Omental fat pad (tissue), 3 donors: ENCODE measurements at regions not wholly inside any gene's neighbourhood (a gene's known extent, or its start where the extent isn't known, plus 50 kb on each side); places are given as distances from the start of the nearest gene placed in this dataset.

ENCODE experiments used
- ATAC-seq: fragments of 150-250 bp; one replicate; pipeline ENCODE4 v1.9.1; 2016; ENCODE audit warnings: mild to moderate bottlenecking, moderate library complexity; ENCODE audit not compliant: low FRiP score
- DNase-seq: peaks from one replicate; pipeline ENCODE4 v3.0.0-alpha.2; 2019; ENCODE audit warnings: low spot score
- CTCF ChIP-seq, 3 donors: fragments of 450-650 bp; IDR thresholded peaks; one replicate each; pipeline ENCODE4 v1.5.1; 2016 to 2017; ENCODE audit warnings: antibody characterized with exemption in 3 of 3, mild to moderate bottlenecking in 3 of 3, moderate library complexity in 2 of 3

- no peak for ATAC-seq
- TF ChIP-seq CTCF (IDR thresholded peaks at IDR 0.05), result no peak
- DNase-seq, result no peak
Measured at GRCh38 chr2:103960129-103960513, 893.8 kb upstream of the POU3F3 start.

GRCh38 chr2:103960951-103961350 lies 893.0 kb upstream of the POU3F3 start:
- ATAC-seq (no peak), DNase-seq (no peak)
- TF ChIP-seq CTCF (IDR thresholded peaks at IDR 0.05), result no peak

GRCh38 chr2:103961862-103962261 lies 892.1 kb upstream of the POU3F3 start:
- no peak for TF ChIP-seq CTCF (IDR thresholded peaks at IDR 0.05)
- DNase-seq (no peak), ATAC-seq (no peak)

GRCh38 chr2:103962670-103963069 lies 891.2 kb upstream of the POU3F3 start:
- DNase-seq (no peak), ATAC-seq (no peak)
- TF ChIP-seq CTCF (IDR thresholded peaks at IDR 0.05), result no peak

- TF ChIP-seq CTCF (IDR thresholded peaks at IDR 0.05), result no peak
- ATAC-seq (no peak), DNase-seq (no peak)
Measured at GRCh38 chr2:103963146-103963725, 890.7 kb upstream of the POU3F3 start.

GRCh38 chr2:103977241-103977640 lies 876.7 kb upstream of the POU3F3 start:
- TF ChIP-seq CTCF (IDR thresholded peaks at IDR 0.05), result no peak
- no peak for ATAC-seq

GRCh38 chr2:103977668-103978067 lies 876.2 kb upstream of the POU3F3 start:
- ATAC-seq, result no peak
- DNase-seq, result no peak
- TF ChIP-seq CTCF (IDR thresholded peaks at IDR 0.05), result no peak

More at GRCh38 chr2:103977241-103977640, 876.7 kb upstream of the POU3F3 start:
- no peak for DNase-seq
